IMR-90 (cell line): ENCODE measurements at regions not wholly inside any gene's neighbourhood (a gene's known extent, or its start where the extent isn't known, plus 50 kb on each side); places are given as distances from the start of the nearest gene placed in this dataset.

Experiments
- CEBPB ChIP-seq: IDR thresholded peaks from 2 replicates; pipeline ENCODE4 v1.6.1; 2012; ENCODE audit warnings: low read depth, low read length, improper control_type of control experiment
- CHD1 ChIP-seq: IDR thresholded peaks from 2 replicates; pipeline ENCODE4 v1.6.1; 2012; ENCODE audit warnings: low read depth, low read length, improper control_type of control experiment
- FOS ChIP-seq: fragments of 150-350 bp; IDR thresholded peaks from 2 replicates; pipeline ENCODE4 v1.6.1; 2016; ENCODE audit warnings: low read depth, low read length
- MAFK ChIP-seq: IDR thresholded peaks from 2 replicates; pipeline ENCODE4 v1.6.1; 2012; ENCODE audit warnings: low read depth, low read length, improper control_type of control experiment
- MAZ ChIP-seq: IDR thresholded peaks from 2 replicates; pipeline ENCODE4 v1.6.1; 2012; ENCODE audit warnings: low read depth, mild to moderate bottlenecking, low read length, improper control_type of control experiment, moderate library complexity, borderline replicate concordance
- NFE2L2 ChIP-seq: fragments of 150-350 bp; IDR thresholded peaks from 2 replicates; pipeline ENCODE4 v1.6.1; 2016; ENCODE audit warnings: low read depth, mild to moderate bottlenecking, low read length
- POLR2A ChIP-seq: IDR thresholded peaks from 2 replicates; pipeline ENCODE4 v1.6.1; 2012; ENCODE audit warnings: mild to moderate bottlenecking, low read depth, low read length
- RAD21 ChIP-seq: IDR thresholded peaks from 2 replicates; pipeline ENCODE4 v1.6.1; 2012; ENCODE audit warnings: low read length, improper control_type of control experiment
- RCOR1 ChIP-seq: IDR thresholded peaks from 2 replicates; pipeline ENCODE4 v1.6.1; 2012; ENCODE audit warnings: mild to moderate bottlenecking, low read length, improper control_type of control experiment; ENCODE audit not compliant: insufficient replicate concordance
- RFX5 ChIP-seq: IDR thresholded peaks from 2 replicates; pipeline ENCODE4 v1.8.0; 2012; ENCODE audit warnings: low read depth, mild to moderate bottlenecking, low read length, moderate library complexity
- TF ChIP-seq, protein P1 (sequence below): conservative IDR thresholded peaks from 2 replicates; pipeline ENCODE4 v1.5.1; 2012; ENCODE audit warnings: mild to moderate bottlenecking, low read depth, low read length, improper control_type of control experiment
- TF ChIP-seq, protein P2 (sequence below): fragments of 150-350 bp; IDR thresholded peaks from 2 replicates; pipeline ENCODE4 v1.6.1; 2017; ENCODE audit warnings: mild to moderate bottlenecking, antibody characterized with exemption, low read length, low read depth

- TF ChIP-seq, protein P1, sequence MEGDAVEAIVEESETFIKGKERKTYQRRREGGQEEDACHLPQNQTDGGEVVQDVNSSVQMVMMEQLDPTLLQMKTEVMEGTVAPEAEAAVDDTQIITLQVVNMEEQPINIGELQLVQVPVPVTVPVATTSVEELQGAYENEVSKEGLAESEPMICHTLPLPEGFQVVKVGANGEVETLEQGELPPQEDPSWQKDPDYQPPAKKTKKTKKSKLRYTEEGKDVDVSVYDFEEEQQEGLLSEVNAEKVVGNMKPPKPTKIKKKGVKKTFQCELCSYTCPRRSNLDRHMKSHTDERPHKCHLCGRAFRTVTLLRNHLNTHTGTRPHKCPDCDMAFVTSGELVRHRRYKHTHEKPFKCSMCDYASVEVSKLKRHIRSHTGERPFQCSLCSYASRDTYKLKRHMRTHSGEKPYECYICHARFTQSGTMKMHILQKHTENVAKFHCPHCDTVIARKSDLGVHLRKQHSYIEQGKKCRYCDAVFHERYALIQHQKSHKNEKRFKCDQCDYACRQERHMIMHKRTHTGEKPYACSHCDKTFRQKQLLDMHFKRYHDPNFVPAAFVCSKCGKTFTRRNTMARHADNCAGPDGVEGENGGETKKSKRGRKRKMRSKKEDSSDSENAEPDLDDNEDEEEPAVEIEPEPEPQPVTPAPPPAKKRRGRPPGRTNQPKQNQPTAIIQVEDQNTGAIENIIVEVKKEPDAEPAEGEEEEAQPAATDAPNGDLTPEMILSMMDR, result no peak
- TF ChIP-seq POLR2A, result no peak
- no peak for TF ChIP-seq CHD1
- no peak for TF ChIP-seq CEBPB
- no peak for TF ChIP-seq RFX5
- TF ChIP-seq, protein P2, sequence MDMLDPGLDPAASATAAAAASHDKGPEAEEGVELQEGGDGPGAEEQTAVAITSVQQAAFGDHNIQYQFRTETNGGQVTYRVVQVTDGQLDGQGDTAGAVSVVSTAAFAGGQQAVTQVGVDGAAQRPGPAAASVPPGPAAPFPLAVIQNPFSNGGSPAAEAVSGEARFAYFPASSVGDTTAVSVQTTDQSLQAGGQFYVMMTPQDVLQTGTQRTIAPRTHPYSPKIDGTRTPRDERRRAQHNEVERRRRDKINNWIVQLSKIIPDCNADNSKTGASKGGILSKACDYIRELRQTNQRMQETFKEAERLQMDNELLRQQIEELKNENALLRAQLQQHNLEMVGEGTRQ, result no peak
- no peak for TF ChIP-seq MAZ
- no peak for TF ChIP-seq RCOR1
- TF ChIP-seq FOS, result no peak
- no peak for TF ChIP-seq NFE2L2
- TF ChIP-seq RAD21, result no peak
- no peak for TF ChIP-seq MAFK
Measured at GRCh38 chr16:26645614-26646013, 421.1 kb upstream of the C16orf82 start.
